ENCODE measurements at regions not wholly inside any gene's neighbourhood (a gene's known extent, or its start where the extent isn't known, plus 50 kb on each side); places are given as distances from the start of the nearest gene placed in this dataset.

GRCh38 chr20:43853918-43854317, 60.7 kb upstream of the TOX2 start:
- TF ChIP-seq CTCF (IDR thresholded peaks at IDR 0.05), result no peak
- DNase-seq (ENCODE audit: low spot score) (no peak), ATAC-seq (ENCODE audit: low FRiP score) (no peak)

GRCh38 chr20:43853174-43853803, 61.4 kb upstream of the TOX2 start:
- DNase-seq (ENCODE audit: low spot score) (no peak), ATAC-seq (ENCODE audit: low FRiP score) (no peak)
- no peak for TF ChIP-seq CTCF (IDR thresholded peaks at IDR 0.05)

GRCh38 chr20:43849496-43850186, 65.0 kb upstream of the TOX2 start:
- DNase-seq (ENCODE audit: low spot score), result no peak
- ATAC-seq (ENCODE audit: low FRiP score), result no peak
- no peak for TF ChIP-seq CTCF (IDR thresholded peaks at IDR 0.05)

- DNase-seq (ENCODE audit: low spot score) (no peak), ATAC-seq (ENCODE audit: low FRiP score) (no peak)
- no peak for TF ChIP-seq CTCF (IDR thresholded peaks at IDR 0.05)
Observed at GRCh38 chr20:43846516-43846905, 68.1 kb upstream of the TOX2 start.

- peak; percentile 56 for ATAC-seq (ENCODE audit: low FRiP score)
- no peak for DNase-seq (ENCODE audit: low spot score)
- TF ChIP-seq CTCF (IDR thresholded peaks at IDR 0.05), result no peak
Observed at GRCh38 chr20:43844778-43845614, 69.7 kb upstream of the TOX2 start.

GRCh38 chr20:43843965-43844660, 70.5 kb upstream of the TOX2 start:
- ATAC-seq (ENCODE audit: low FRiP score) (no peak), DNase-seq (ENCODE audit: low spot score) (no peak)
- no peak for TF ChIP-seq CTCF (IDR thresholded peaks at IDR 0.05)
